H9 (cell line): ENCODE measurements at regions not wholly inside any gene's neighbourhood (a gene's known extent, or its start where the extent isn't known, plus 50 kb on each side); places are given as distances from the start of the nearest gene placed in this dataset.

Source experiments
- DNase-seq: peaks from one replicate; pipeline ENCODE4 v3.0.0-alpha.2; 2017
- H2AFZ ChIP-seq: one replicate; pipeline ENCODE4 v1.6.1; 2013; ENCODE audit warnings: mild to moderate bottlenecking, low read length, control low read depth, moderate library complexity
- H2AK5ac ChIP-seq: 2 replicates; pipeline ENCODE4 v1.6.1; 2013; ENCODE audit warnings: low read length, control low read depth, mixed read lengths; ENCODE audit not compliant: insufficient read length
- H2BK120ac ChIP-seq: one replicate; pipeline ENCODE4 v1.6.1; 2013; ENCODE audit warnings: low read depth, mild to moderate bottlenecking, low read length, control low read depth, inconsistent platforms; ENCODE audit not compliant: poor library complexity, severe bottlenecking
- H2BK12ac ChIP-seq: 2 replicates; pipeline ENCODE4 v1.6.1; 2013; ENCODE audit warnings: low read length, control low read depth, mixed read lengths, low read depth; ENCODE audit not compliant: insufficient read length
- H2BK15ac ChIP-seq: 2 replicates; pipeline ENCODE4 v1.6.1; 2013; ENCODE audit warnings: low read depth, low read length, control low read depth
- H2BK20ac ChIP-seq: one replicate; pipeline ENCODE4 v1.6.1; 2013; ENCODE audit warnings: low read depth, mild to moderate bottlenecking, low read length, control low read depth, inconsistent platforms; ENCODE audit not compliant: poor library complexity, severe bottlenecking
- H2BK5ac ChIP-seq: 2 replicates; pipeline ENCODE4 v1.6.1; 2013; ENCODE audit warnings: low read length, control low read depth, mixed read lengths; ENCODE audit not compliant: insufficient read length
- H3K14ac ChIP-seq: 2 replicates; pipeline ENCODE4 v1.6.1; 2013; ENCODE audit warnings: low read length, control low read depth; ENCODE audit not compliant: insufficient read depth
- H3K18ac ChIP-seq: 2 replicates; pipeline ENCODE4 v1.6.1; 2013; ENCODE audit warnings: low read depth, mild to moderate bottlenecking, mixed read lengths, low read length, control low read depth; ENCODE audit not compliant: insufficient read length
- H3K23ac ChIP-seq: 2 replicates; pipeline ENCODE4 v1.6.1; 2013; ENCODE audit warnings: low read length, control low read depth, mixed read lengths, low read depth; ENCODE audit not compliant: insufficient read length
- H3K23me2 ChIP-seq: 2 replicates; pipeline ENCODE4 v1.6.1; 2013; ENCODE audit warnings: low read depth, mild to moderate bottlenecking, mixed read lengths, low read length, control low read depth; ENCODE audit not compliant: insufficient read length, poor library complexity, severe bottlenecking
- H3K27ac ChIP-seq: 2 replicates; pipeline ENCODE4 v1.5.1; 2013; ENCODE audit warnings: low read length, control low read depth, mixed read lengths, low read depth; ENCODE audit not compliant: insufficient read length
- H3K27me3 ChIP-seq: 2 replicates; pipeline ENCODE4 v1.6.1; 2013; ENCODE audit warnings: low read length, control low read depth, inconsistent platforms; ENCODE audit not compliant: insufficient read depth
- H3K4ac ChIP-seq: 2 replicates; pipeline ENCODE4 v1.6.1; 2013; ENCODE audit warnings: low read depth, mild to moderate bottlenecking, control low read depth, inconsistent platforms, low read length, moderate library complexity
- H3K4me1 ChIP-seq: 2 replicates; pipeline ENCODE4 v1.6.1; 2013; ENCODE audit warnings: low read length, control low read depth, inconsistent platforms; ENCODE audit not compliant: insufficient read depth
- H3K4me2 ChIP-seq: 2 replicates; pipeline ENCODE4 v1.6.1; 2013; ENCODE audit warnings: low read length, control low read depth, mixed read lengths; ENCODE audit not compliant: insufficient read length, insufficient read depth
- H3K56ac ChIP-seq: 2 replicates; pipeline ENCODE4 v1.6.1; 2013; ENCODE audit warnings: low read depth, mild to moderate bottlenecking, mixed read lengths, low read length, control low read depth; ENCODE audit not compliant: insufficient read length
- H3K79me1 ChIP-seq: 2 replicates; pipeline ENCODE4 v1.6.1; 2013; ENCODE audit warnings: low read depth, mild to moderate bottlenecking, moderate library complexity, low read length, control low read depth, inconsistent platforms; ENCODE audit not compliant: insufficient read depth, poor library complexity, severe bottlenecking
- H3K79me2 ChIP-seq: 2 replicates; pipeline ENCODE4 v1.6.1; 2013; ENCODE audit warnings: low read length, control low read depth, inconsistent platforms; ENCODE audit not compliant: insufficient read depth
- H3K9ac ChIP-seq: 2 replicates; pipeline ENCODE4 v1.6.1; 2013; ENCODE audit warnings: low read length, control low read depth, mixed read lengths; ENCODE audit not compliant: insufficient read length; ENCODE audit errors: extremely low read depth
- H3K9me3 ChIP-seq: one replicate; pipeline ENCODE4 v1.6.1; 2013; ENCODE audit warnings: low read depth, low read length, inconsistent platforms; ENCODE audit not compliant: control insufficient read depth
- H3T11ph ChIP-seq: one replicate; pipeline ENCODE4 v1.6.1; 2013; ENCODE audit warnings: mild to moderate bottlenecking, low read length, control low read depth, inconsistent platforms
- H4K20me1 ChIP-seq: one replicate; pipeline ENCODE4 v1.6.1; 2013; ENCODE audit not compliant: control insufficient read depth, insufficient read length, insufficient read depth
- H4K5ac ChIP-seq: 2 replicates; pipeline ENCODE4 v1.6.1; 2013; ENCODE audit warnings: low read depth, mild to moderate bottlenecking, mixed read lengths, low read length, control low read depth; ENCODE audit not compliant: insufficient read length
- H4K8ac ChIP-seq: replicated peaks from 2 replicates; pipeline ENCODE4 v1.6.1; 2013; ENCODE audit warnings: low read length, control low read depth, mixed read lengths, low read depth; ENCODE audit not compliant: insufficient read length
- H4K91ac ChIP-seq: 2 replicates; pipeline ENCODE4 v1.6.1; 2013; ENCODE audit warnings: low read depth, mild to moderate bottlenecking, moderate library complexity, mixed read lengths, low read length, control low read depth; ENCODE audit not compliant: insufficient read length
- H3K27ac Mint-ChIP-seq, 3 experiments: 2 replicates in 2 of 3; 3 replicates in 1 of 3; pipeline ENCODE4 v1.8.0; 2020 to 2021; ENCODE audit warnings: mixed read lengths in 3 of 3, mild to moderate bottlenecking in 1 of 3, moderate library complexity in 1 of 3
- H3K27me3 Mint-ChIP-seq: 2 replicates; pipeline ENCODE4 v1.8.0; 2021; ENCODE audit warnings: low read depth, mild to moderate bottlenecking, moderate library complexity, mixed read lengths
- H3K36me3 Mint-ChIP-seq, 3 experiments: 2 replicates in 2 of 3; 3 replicates in 1 of 3; pipeline ENCODE4 v1.8.0; 2020 to 2021; ENCODE audit warnings: low read depth in 3 of 3, mixed read lengths in 3 of 3; ENCODE audit not compliant: insufficient read depth in 1 of 3
- H3K4me1 Mint-ChIP-seq, 2 experiments: 2 replicates each; pipeline ENCODE4 v1.8.0; 2020; ENCODE audit warnings: mixed read lengths in 2 of 2
- H3K4me3 Mint-ChIP-seq, 2 experiments: 2 replicates in 1 of 2; 3 replicates in 1 of 2; pipeline ENCODE4 v1.8.0; 2020 to 2021; ENCODE audit warnings: mild to moderate bottlenecking in 2 of 2, mixed read lengths in 2 of 2, moderate library complexity in 1 of 2
- H3K9me3 Mint-ChIP-seq, 2 experiments: 2 replicates in 1 of 2; 3 replicates in 1 of 2; pipeline ENCODE4 v1.8.0; 2020; ENCODE audit warnings: mild to moderate bottlenecking in 2 of 2, mixed read lengths in 2 of 2, moderate library complexity in 1 of 2
- whole genome bisulfite sequencing: extraction: QIAGEN DNeasy Blood & Tissue Kit; methylation state at CpG from one replicate; pipeline ENCODE4 v1.1.7; 2013; ENCODE audit warnings: missing lambda C conversion rate, low lambda C conversion rate, mixed read lengths; ENCODE audit not compliant: insufficient read length; ENCODE audit errors: extremely low coverage; 5-methylcytosine and 5-hydroxymethylcytosine counted together
- TF ChIP-seq, protein P1 (sequence below): fragments of 200-600 bp; sonication (generic); conservative IDR thresholded peaks from 3 replicates; pipeline ENCODE4 v1.8.0; 2021; ENCODE audit warnings: antibody characterized with exemption, mild to moderate bottlenecking

GRCh38 chr10:117780411-117780810, 237.9 kb downstream of the EMX2 start:
- no peaks in the 10 kb centered on the region for H3K27me3 ChIP-seq
- no peak overlapping the region for H3K9ac ChIP-seq
- H3K14ac ChIP-seq = no peak overlapping the region
- H2BK15ac ChIP-seq = no peak overlapping the region
- H3K27ac ChIP-seq = no peak overlapping the region
- no peak overlapping the region for H2BK5ac ChIP-seq
- H2AK5ac ChIP-seq = no peak overlapping the region
- Mint-ChIP-seq H3K4me1 (peaks cover 7% of the 10 kb centered on the region in 2 experiments), H3K4me3 (no peak overlapping the region), H3K36me3 (no peaks in the 10 kb centered on the region), H3K27me3 (peaks cover 13% of the 10 kb centered on the region), H3K27ac (no peak overlapping the region), H3K9me3 (no peaks in the 10 kb centered on the region)
- no peak overlapping the region for H3K4me2 ChIP-seq
- H3K9me3 ChIP-seq = no peaks in the 10 kb centered on the region
- H2BK20ac ChIP-seq = no peak overlapping the region
- no peak overlapping the region for H3K4ac ChIP-seq
- no peaks in the 10 kb centered on the region for H3K79me1 ChIP-seq
- H3K23me2 ChIP-seq = no peaks in the 10 kb centered on the region
- no peaks in the 10 kb centered on the region for H3K4me1 ChIP-seq
- no CpG with 5 or more reads among the region's 1 CpG for WGBS
- H4K91ac ChIP-seq = no peak overlapping the region
- H2BK12ac ChIP-seq = no peak overlapping the region
- no peak overlapping the region for H4K5ac ChIP-seq
- no peak overlapping the region for H2BK120ac ChIP-seq
- no peaks in the 10 kb centered on the region for H4K20me1 ChIP-seq
- no peak overlapping the region for H3K56ac ChIP-seq
- no peak overlapping the region for H2AFZ ChIP-seq
- no peaks in the 10 kb centered on the region for H3K79me2 ChIP-seq
- H3T11ph ChIP-seq = no peak overlapping the region
- no peak overlapping the region for H3K23ac ChIP-seq
- TF ChIP-seq, protein P1, sequence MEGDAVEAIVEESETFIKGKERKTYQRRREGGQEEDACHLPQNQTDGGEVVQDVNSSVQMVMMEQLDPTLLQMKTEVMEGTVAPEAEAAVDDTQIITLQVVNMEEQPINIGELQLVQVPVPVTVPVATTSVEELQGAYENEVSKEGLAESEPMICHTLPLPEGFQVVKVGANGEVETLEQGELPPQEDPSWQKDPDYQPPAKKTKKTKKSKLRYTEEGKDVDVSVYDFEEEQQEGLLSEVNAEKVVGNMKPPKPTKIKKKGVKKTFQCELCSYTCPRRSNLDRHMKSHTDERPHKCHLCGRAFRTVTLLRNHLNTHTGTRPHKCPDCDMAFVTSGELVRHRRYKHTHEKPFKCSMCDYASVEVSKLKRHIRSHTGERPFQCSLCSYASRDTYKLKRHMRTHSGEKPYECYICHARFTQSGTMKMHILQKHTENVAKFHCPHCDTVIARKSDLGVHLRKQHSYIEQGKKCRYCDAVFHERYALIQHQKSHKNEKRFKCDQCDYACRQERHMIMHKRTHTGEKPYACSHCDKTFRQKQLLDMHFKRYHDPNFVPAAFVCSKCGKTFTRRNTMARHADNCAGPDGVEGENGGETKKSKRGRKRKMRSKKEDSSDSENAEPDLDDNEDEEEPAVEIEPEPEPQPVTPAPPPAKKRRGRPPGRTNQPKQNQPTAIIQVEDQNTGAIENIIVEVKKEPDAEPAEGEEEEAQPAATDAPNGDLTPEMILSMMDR = no peak
- H4K8ac ChIP-seq = no peak overlapping the region
- DNase-seq = no peak
- H3K18ac ChIP-seq = no peak overlapping the region
